GM19193 (cell line): ENCODE measurements at regions not wholly inside any gene's neighbourhood (a gene's known extent, or its start where the extent isn't known, plus 50 kb on each side); places are given as distances from the start of the nearest gene placed in this dataset.

Source experiments
- POLR2A ChIP-seq: IDR thresholded peaks from 4 replicates; pipeline ENCODE4 v1.6.1; 2011; ENCODE audit not compliant: insufficient read depth, insufficient read length; ENCODE audit errors: extremely low read depth

- no peak for TF ChIP-seq POLR2A
These were observed 303.2 kb upstream of the TLE3 start for GRCh38 chr15:70400766-70401541.

- TF ChIP-seq POLR2A = no peak
These were observed 301.5 kb upstream of the TLE3 start for GRCh38 chr15:70399204-70399603.

- TF ChIP-seq POLR2A = no peak
These were observed 301.0 kb upstream of the TLE3 start for GRCh38 chr15:70398694-70399093.

GRCh38 chr15:70396807-70397206 is 299.1 kb upstream of the TLE3 start:
- TF ChIP-seq POLR2A = no peak

GRCh38 chr15:70395164-70395563 is 297.4 kb upstream of the TLE3 start:
- no peak for TF ChIP-seq POLR2A

GRCh38 chr15:70390723-70391122 is 293.0 kb upstream of the TLE3 start:
- TF ChIP-seq POLR2A = no peak

GRCh38 chr15:70387993-70388392 is 290.3 kb upstream of the TLE3 start:
- no peak for TF ChIP-seq POLR2A

GRCh38 chr15:70387081-70387480 is 289.4 kb upstream of the TLE3 start:
- no peak for TF ChIP-seq POLR2A

GRCh38 chr15:70385711-70386110 is 288.0 kb upstream of the TLE3 start:
- no peak for TF ChIP-seq POLR2A

- no peak for TF ChIP-seq POLR2A
These were observed 287.3 kb upstream of the TLE3 start for GRCh38 chr15:70385052-70385451.

- TF ChIP-seq POLR2A = no peak
These were observed 286.1 kb upstream of the TLE3 start for GRCh38 chr15:70383856-70384255.

- TF ChIP-seq POLR2A = no peak
These were observed 285.2 kb upstream of the TLE3 start for GRCh38 chr15:70382762-70383458.

- TF ChIP-seq POLR2A = no peak
These were observed 284.5 kb upstream of the TLE3 start for GRCh38 chr15:70382009-70382749.

GRCh38 chr15:70379938-70380883 is 282.5 kb upstream of the TLE3 start:
- no peak for TF ChIP-seq POLR2A
